ENCODE measurements at regions not wholly inside any gene's neighbourhood (a gene's known extent, or its start where the extent isn't known, plus 50 kb on each side); places are given as distances from the start of the nearest gene placed in this dataset.

DNA sequence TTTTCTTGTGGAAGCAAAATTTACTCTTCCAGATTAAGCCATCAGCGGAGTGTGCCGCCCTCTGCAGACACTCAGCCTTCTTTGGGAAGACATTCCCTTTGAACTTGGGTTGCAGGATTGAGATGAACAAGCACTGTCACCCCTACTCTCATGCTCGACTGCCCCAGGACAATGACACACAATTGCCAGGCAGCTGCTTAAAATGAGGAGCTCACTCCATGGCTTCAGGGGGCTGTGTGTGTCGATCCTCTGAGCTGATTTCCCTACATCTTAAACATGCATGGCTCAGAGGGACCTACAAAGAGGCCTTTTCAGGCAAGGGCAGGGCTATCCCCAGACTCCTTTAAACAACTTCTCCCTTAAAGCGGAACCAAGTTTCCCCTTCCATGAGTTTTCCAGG is 107.5 kb upstream of the MBNL2 start:
- no peak for ATAC-seq
- no peaks in the 10 kb centered on the region for H3K36me3 Mint-ChIP-seq
- CTCF ChIA-PET = interaction anchor here (1.2 to 2.5 kb wide), 4 partner anchors 11 to 517 kb away, joined by 3 to 8 read pairs (median 3); no protein-coding TSS in a partner anchor

More for the DNA sequence above, 107.5 kb upstream of the MBNL2 start:
- Mint-ChIP-seq H3K27ac (no peak overlapping the region), H3K9me3 (peaks cover 9% of the 10 kb centered on the region; the same call in 1 of the 2 replicates), H3K4me1 (peaks cover 31% of the 10 kb centered on the region), H3K4me3 (no peak overlapping the region), H3K27me3 (ENCODE audit: low read depth) (peaks cover 14% of the 10 kb centered on the region)
- POLR2A ChIA-PET = no interaction called here
- TF ChIP-seq ZBTB43 (CRISPR knock-in tag; IDR thresholded peaks at IDR 0.05) = no peak
- TF ChIP-seq OVOL2 (CRISPR knock-in tag; IDR thresholded peaks at IDR 0.05; ENCODE audit: borderline replicate concordance) = no peak
- no peak for TF ChIP-seq SP1 (CRISPR knock-in tag; conservative IDR thresholded peaks at IDR 0.05)
- TF ChIP-seq, protein P1, sequence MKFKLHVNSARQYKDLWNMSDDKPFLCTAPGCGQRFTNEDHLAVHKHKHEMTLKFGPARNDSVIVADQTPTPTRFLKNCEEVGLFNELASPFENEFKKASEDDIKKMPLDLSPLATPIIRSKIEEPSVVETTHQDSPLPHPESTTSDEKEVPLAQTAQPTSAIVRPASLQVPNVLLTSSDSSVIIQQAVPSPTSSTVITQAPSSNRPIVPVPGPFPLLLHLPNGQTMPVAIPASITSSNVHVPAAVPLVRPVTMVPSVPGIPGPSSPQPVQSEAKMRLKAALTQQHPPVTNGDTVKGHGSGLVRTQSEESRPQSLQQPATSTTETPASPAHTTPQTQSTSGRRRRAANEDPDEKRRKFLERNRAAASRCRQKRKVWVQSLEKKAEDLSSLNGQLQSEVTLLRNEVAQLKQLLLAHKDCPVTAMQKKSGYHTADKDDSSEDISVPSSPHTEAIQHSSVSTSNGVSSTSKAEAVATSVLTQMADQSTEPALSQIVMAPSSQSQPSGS (CRISPR knock-in tag; IDR thresholded peaks at IDR 0.05; ENCODE audit: borderline replicate concordance, low read depth) = no peak
- TF ChIP-seq, protein P2, sequence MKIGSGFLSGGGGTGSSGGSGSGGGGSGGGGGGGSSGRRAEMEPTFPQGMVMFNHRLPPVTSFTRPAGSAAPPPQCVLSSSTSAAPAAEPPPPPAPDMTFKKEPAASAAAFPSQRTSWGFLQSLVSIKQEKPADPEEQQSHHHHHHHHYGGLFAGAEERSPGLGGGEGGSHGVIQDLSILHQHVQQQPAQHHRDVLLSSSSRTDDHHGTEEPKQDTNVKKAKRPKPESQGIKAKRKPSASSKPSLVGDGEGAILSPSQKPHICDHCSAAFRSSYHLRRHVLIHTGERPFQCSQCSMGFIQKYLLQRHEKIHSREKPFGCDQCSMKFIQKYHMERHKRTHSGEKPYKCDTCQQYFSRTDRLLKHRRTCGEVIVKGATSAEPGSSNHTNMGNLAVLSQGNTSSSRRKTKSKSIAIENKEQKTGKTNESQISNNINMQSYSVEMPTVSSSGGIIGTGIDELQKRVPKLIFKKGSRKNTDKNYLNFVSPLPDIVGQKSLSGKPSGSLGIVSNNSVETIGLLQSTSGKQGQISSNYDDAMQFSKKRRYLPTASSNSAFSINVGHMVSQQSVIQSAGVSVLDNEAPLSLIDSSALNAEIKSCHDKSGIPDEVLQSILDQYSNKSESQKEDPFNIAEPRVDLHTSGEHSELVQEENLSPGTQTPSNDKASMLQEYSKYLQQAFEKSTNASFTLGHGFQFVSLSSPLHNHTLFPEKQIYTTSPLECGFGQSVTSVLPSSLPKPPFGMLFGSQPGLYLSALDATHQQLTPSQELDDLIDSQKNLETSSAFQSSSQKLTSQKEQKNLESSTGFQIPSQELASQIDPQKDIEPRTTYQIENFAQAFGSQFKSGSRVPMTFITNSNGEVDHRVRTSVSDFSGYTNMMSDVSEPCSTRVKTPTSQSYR (CRISPR knock-in tag; IDR thresholded peaks at IDR 0.05) = no peak
- TF ChIP-seq USF2 (CRISPR knock-in tag; IDR thresholded peaks at IDR 0.05) = no peak
- TF ChIP-seq, protein P3, sequence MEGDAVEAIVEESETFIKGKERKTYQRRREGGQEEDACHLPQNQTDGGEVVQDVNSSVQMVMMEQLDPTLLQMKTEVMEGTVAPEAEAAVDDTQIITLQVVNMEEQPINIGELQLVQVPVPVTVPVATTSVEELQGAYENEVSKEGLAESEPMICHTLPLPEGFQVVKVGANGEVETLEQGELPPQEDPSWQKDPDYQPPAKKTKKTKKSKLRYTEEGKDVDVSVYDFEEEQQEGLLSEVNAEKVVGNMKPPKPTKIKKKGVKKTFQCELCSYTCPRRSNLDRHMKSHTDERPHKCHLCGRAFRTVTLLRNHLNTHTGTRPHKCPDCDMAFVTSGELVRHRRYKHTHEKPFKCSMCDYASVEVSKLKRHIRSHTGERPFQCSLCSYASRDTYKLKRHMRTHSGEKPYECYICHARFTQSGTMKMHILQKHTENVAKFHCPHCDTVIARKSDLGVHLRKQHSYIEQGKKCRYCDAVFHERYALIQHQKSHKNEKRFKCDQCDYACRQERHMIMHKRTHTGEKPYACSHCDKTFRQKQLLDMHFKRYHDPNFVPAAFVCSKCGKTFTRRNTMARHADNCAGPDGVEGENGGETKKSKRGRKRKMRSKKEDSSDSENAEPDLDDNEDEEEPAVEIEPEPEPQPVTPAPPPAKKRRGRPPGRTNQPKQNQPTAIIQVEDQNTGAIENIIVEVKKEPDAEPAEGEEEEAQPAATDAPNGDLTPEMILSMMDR (IDR thresholded peaks at IDR 0.05) = no peak
- TF ChIP-seq, protein P4, sequence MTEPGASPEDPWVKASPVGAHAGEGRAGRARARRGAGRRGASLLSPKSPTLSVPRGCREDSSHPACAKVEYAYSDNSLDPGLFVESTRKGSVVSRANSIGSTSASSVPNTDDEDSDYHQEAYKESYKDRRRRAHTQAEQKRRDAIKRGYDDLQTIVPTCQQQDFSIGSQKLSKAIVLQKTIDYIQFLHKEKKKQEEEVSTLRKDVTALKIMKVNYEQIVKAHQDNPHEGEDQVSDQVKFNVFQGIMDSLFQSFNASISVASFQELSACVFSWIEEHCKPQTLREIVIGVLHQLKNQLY (CRISPR knock-in tag; IDR thresholded peaks at IDR 0.05) = no peak
- TF ChIP-seq CDX4 (CRISPR knock-in tag; IDR thresholded peaks at IDR 0.05; ENCODE audit: borderline replicate concordance) = no peak
- no peak for TF ChIP-seq SMAD3 (CRISPR knock-in tag; IDR thresholded peaks at IDR 0.05; ENCODE audit: borderline replicate concordance)
- no peak for TF ChIP-seq ZNF416 (CRISPR knock-in tag; IDR thresholded peaks at IDR 0.05)
- TF ChIP-seq, protein P5, sequence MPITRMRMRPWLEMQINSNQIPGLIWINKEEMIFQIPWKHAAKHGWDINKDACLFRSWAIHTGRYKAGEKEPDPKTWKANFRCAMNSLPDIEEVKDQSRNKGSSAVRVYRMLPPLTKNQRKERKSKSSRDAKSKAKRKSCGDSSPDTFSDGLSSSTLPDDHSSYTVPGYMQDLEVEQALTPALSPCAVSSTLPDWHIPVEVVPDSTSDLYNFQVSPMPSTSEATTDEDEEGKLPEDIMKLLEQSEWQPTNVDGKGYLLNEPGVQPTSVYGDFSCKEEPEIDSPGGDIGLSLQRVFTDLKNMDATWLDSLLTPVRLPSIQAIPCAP (CRISPR knock-in tag; IDR thresholded peaks at IDR 0.05) = no peak
- no peak for TF ChIP-seq ZNF219 (CRISPR knock-in tag; IDR thresholded peaks at IDR 0.05; ENCODE audit: borderline replicate concordance)
- TF ChIP-seq, protein P6, sequence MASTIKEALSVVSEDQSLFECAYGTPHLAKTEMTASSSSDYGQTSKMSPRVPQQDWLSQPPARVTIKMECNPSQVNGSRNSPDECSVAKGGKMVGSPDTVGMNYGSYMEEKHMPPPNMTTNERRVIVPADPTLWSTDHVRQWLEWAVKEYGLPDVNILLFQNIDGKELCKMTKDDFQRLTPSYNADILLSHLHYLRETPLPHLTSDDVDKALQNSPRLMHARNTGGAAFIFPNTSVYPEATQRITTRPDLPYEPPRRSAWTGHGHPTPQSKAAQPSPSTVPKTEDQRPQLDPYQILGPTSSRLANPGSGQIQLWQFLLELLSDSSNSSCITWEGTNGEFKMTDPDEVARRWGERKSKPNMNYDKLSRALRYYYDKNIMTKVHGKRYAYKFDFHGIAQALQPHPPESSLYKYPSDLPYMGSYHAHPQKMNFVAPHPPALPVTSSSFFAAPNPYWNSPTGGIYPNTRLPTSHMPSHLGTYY (CRISPR knock-in tag; IDR thresholded peaks at IDR 0.05) = no peak
- TF ChIP-seq, protein P7, sequence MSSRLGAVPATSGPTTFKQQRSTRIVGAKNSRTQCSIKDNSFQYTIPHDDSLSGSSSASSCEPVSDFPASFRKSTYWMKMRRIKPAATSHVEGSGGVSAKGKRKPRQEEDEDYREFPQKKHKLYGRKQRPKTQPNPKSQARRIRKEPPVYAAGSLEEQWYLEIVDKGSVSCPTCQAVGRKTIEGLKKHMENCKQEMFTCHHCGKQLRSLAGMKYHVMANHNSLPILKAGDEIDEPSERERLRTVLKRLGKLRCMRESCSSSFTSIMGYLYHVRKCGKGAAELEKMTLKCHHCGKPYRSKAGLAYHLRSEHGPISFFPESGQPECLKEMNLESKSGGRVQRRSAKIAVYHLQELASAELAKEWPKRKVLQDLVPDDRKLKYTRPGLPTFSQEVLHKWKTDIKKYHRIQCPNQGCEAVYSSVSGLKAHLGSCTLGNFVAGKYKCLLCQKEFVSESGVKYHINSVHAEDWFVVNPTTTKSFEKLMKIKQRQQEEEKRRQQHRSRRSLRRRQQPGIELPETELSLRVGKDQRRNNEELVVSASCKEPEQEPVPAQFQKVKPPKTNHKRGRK (CRISPR knock-in tag; IDR thresholded peaks at IDR 0.05; ENCODE audit: borderline replicate concordance) = no peak
- no peak for TF ChIP-seq NR1H2 (CRISPR knock-in tag; IDR thresholded peaks at IDR 0.05)
- TF ChIP-seq FOXK1 (CRISPR knock-in tag; IDR thresholded peaks at IDR 0.05) = no peak
- DNase-seq (ENCODE audit: low spot score) = no peak

All from WTC11 (cell line).